B cell (primary cell): ENCODE measurements at regions not wholly inside any gene's neighbourhood (a gene's known extent, or its start where the extent isn't known, plus 50 kb on each side); places are given as distances from the start of the nearest gene placed in this dataset.

Source experiments
- ATAC-seq: fragments of 200-7000 bp; cut with Tn5 transposase; one replicate; pipeline ENCODE4 v1.10.0; 2021; ENCODE audit warnings: low read depth, mild to moderate bottlenecking, moderate number of reproducible peaks, moderate library complexity
- CTCF ChIA-PET: fragments of 350-600 bp; sonication (Branson Sonifier 250); formaldehyde crosslinking; loops from one replicate; lab custom pipeline; 2021; ENCODE audit warnings: antibody characterized with exemption, inconsistent platforms; lab: Charles Lee
- POLR2A ChIA-PET: fragments of 350-600 bp; sonication (Branson Sonifier 250); formaldehyde crosslinking; loops from one replicate; lab custom pipeline; 2021; ENCODE audit warnings: antibody characterized with exemption; lab: Charles Lee
- DNase-seq: peaks from one replicate; pipeline ENCODE4 v3.0.0; 2013
- H2AFZ ChIP-seq: 2 replicates; pipeline ENCODE4 v1.6.1; 2012; ENCODE audit warnings: mild to moderate bottlenecking, low read depth, low read length; ENCODE audit not compliant: insufficient read depth, poor library complexity, severe bottlenecking
- H3K27ac ChIP-seq, 2 donors: 1 replicate in 1 of 2; 2 replicates in 1 of 2; pipeline ENCODE4 v1.5.1; 2012 to 2013; ENCODE audit warnings: low read length in 2 of 2, mild to moderate bottlenecking in 2 of 2, moderate library complexity in 1 of 2
- H3K27me3 ChIP-seq, 4 experiments: fragments of 200-600 bp in 1 of 4; sonication (generic) in 1 of 4; replicated peaks in 1 of 4; 1 replicate in 2 of 4; 2 replicates in 2 of 4; pipeline versions ENCODE4 v1.6.1 to v1.7.0; 2013 to 2016; ENCODE audit warnings: low read length in 3 of 4, mild to moderate bottlenecking in 2 of 4, mixed read lengths in 1 of 4, moderate library complexity in 1 of 4; ENCODE audit not compliant: insufficient read depth in 4 of 4, control insufficient read depth in 3 of 4; ENCODE audit errors: control extremely low read depth in 1 of 4
- H3K36me3 ChIP-seq, 2 experiments: replicated peaks in 1 of 2; 1 replicate in 1 of 2; 2 replicates in 1 of 2; pipeline versions ENCODE4 v1.6.1 to v1.7.1; 2013; ENCODE audit warnings: low read length in 1 of 2; ENCODE audit not compliant: insufficient read depth in 2 of 2, control insufficient read depth in 1 of 2; ENCODE audit errors: control extremely low read depth in 1 of 2, extremely low read depth in 1 of 2
- H3K4me1 ChIP-seq, 2 donors: fragments of 200-600 bp in 1 of 2; sonication (generic) in 1 of 2; 1 replicate in 1 of 2; 2 replicates in 1 of 2; pipeline versions ENCODE4 v1.5.1 to v1.6.1; 2013 to 2017; ENCODE audit warnings: low read length in 2 of 2; ENCODE audit not compliant: control insufficient read depth in 2 of 2, insufficient read depth in 2 of 2
- H3K4me2 ChIP-seq: replicated peaks from 2 replicates; pipeline ENCODE3; 2012; ENCODE audit warnings: mild to moderate bottlenecking, low read depth, low read length; ENCODE audit not compliant: poor library complexity, severe bottlenecking
- H3K4me3 ChIP-seq, 5 experiments: fragments of 200-600 bp in 1 of 5; sonication (generic) in 1 of 5; 1 replicate in 3 of 5; 2 replicates in 2 of 5; pipeline versions ENCODE4 v1.5.1 to v1.7.0; 2011 to 2016; ENCODE audit warnings: low read length in 4 of 5, mild to moderate bottlenecking in 4 of 5, low read depth in 2 of 5, control low read depth in 1 of 5, moderate library complexity in 1 of 5; ENCODE audit not compliant: insufficient read depth in 1 of 5; ENCODE audit errors: control extremely low read depth in 1 of 5, extremely low read depth in 1 of 5
- H3K79me2 ChIP-seq: fragments of 200-600 bp; sonication (generic); one replicate; pipeline ENCODE4 v1.6.0; 2016; ENCODE audit warnings: low read length; ENCODE audit not compliant: control insufficient read depth, insufficient read depth
- H3K9ac ChIP-seq: fragments of 200-600 bp; sonication (generic); 2 replicates; pipeline ENCODE4 v1.6.1; 2017; ENCODE audit warnings: mild to moderate bottlenecking, low read length, moderate library complexity
- H3K9me3 ChIP-seq, 3 donors: one replicate each; pipeline versions ENCODE4 v1.6.1 to v1.7.1; 2013; ENCODE audit warnings: low read length in 2 of 3; ENCODE audit not compliant: control insufficient read depth in 2 of 3, insufficient read depth in 1 of 3; ENCODE audit errors: control extremely low read depth in 1 of 3
- H4K20me1 ChIP-seq: 2 replicates; pipeline ENCODE4 v1.6.0; 2012; ENCODE audit warnings: mild to moderate bottlenecking, low read length; ENCODE audit not compliant: insufficient read depth, control insufficient read depth, poor library complexity, severe bottlenecking
- H3K27ac Mint-ChIP-seq: one replicate; pipeline ENCODE4 v1.8.0; 2021; ENCODE audit warnings: mixed read lengths
- H3K27me3 Mint-ChIP-seq: one replicate; pipeline ENCODE4 v1.8.0; 2021; ENCODE audit warnings: mixed read lengths
- H3K4me1 Mint-ChIP-seq: one replicate; pipeline ENCODE4 v1.8.0; 2021; ENCODE audit warnings: mixed read lengths
- H3K4me3 Mint-ChIP-seq: one replicate; pipeline ENCODE4 v1.8.0; 2021; ENCODE audit warnings: mixed read lengths
- H3K9me3 Mint-ChIP-seq: one replicate; pipeline ENCODE4 v1.8.0; 2022; ENCODE audit warnings: mixed read lengths; ENCODE audit not compliant: insufficient read depth
- CTCF ChIP-seq: fragments of 200-600 bp; IDR thresholded peaks from one replicate; pipeline ENCODE4 v1.8.0; 2022; ENCODE audit warnings: antibody characterized with exemption, mild to moderate bottlenecking
- EZH2 ChIP-seq: IDR thresholded peaks from 2 replicates; pipeline ENCODE4 v1.6.1; 2012; ENCODE audit warnings: borderline replicate concordance, low read depth, mild to moderate bottlenecking, moderate library complexity, low read length; ENCODE audit not compliant: insufficient read depth, poor library complexity, severe bottlenecking
- WGBS: methylation state at CpG from one replicate; pipeline ENCODE4 v1.1.5; 2013; ENCODE audit warnings: missing lambda C conversion rate; ENCODE audit not compliant: insufficient coverage; 5-methylcytosine and 5-hydroxymethylcytosine counted together
- intact Hi-C: fragments of 100-400 bp; cut with micrococcal nuclease; formaldehyde crosslinking; loops from one replicate; pipeline ENCODE4 v1.10.0; 2022

- Histone ChIP-seq H3K27me3 (no peaks in the 10 kb centered on the region), H3K9ac (no peak overlapping the region), H3K79me2 (no peaks in the 10 kb centered on the region), H3K4me2 (no peak overlapping the region), H3K9me3 (peaks cover 0 to 4% (median 0%) of the 10 kb centered on the region in 3 donors), H2AFZ (no peak overlapping the region), H3K36me3 (no peaks in the 10 kb centered on the region), H3K4me3 (no peak overlapping the region), H3K4me1 (no peaks in the 10 kb centered on the region), H4K20me1 (no peaks in the 10 kb centered on the region), H3K27ac (no peak overlapping the region)
- Mint-ChIP-seq H3K27ac (no peak overlapping the region), H3K27me3 (no peaks in the 10 kb centered on the region), H3K4me3 (no peak overlapping the region), H3K4me1 (no peaks in the 10 kb centered on the region), H3K9me3 (peaks cover 2% of the 10 kb centered on the region)
- 95% methylated on average over 15 of the region's 16 CpGs for WGBS
- TF ChIP-seq CTCF: no peak
- TF ChIP-seq EZH2: no peak
- ATAC-seq (no peak), DNase-seq (no peak)
- intact Hi-C loops: no loop called here
- ChIA-PET CTCF (no interaction called here), POLR2A (no interaction called here)
These were observed 120.0 kb upstream of the JAG1 start for GRCh38 chr20:10793766-10794165.

- H4K20me1 ChIP-seq: no peaks in the 10 kb centered on the region
- intact Hi-C loops: no loop called here
- DNase-seq (no peak), ATAC-seq (no peak)
- H3K4me3 Mint-ChIP-seq: no peak overlapping the region
- no peak overlapping the region for H2AFZ ChIP-seq
- H3K4me2 ChIP-seq: no peak overlapping the region
- H3K27me3 Mint-ChIP-seq: no peaks in the 10 kb centered on the region
- peaks cover 2% of the 10 kb centered on the region for H3K9me3 Mint-ChIP-seq
- no peaks in the 10 kb centered on the region for H3K4me1 ChIP-seq
- WGBS: 95% methylated on average over 2 of the region's 3 CpGs
- no peak for TF ChIP-seq CTCF
- no peak for TF ChIP-seq EZH2
- H3K9me3 ChIP-seq: peaks cover 0 to 4% (median 0%) of the 10 kb centered on the region in 3 donors
- POLR2A ChIA-PET: no interaction called here
- H3K36me3 ChIP-seq: no peaks in the 10 kb centered on the region
- H3K9ac ChIP-seq: no peak overlapping the region
- CTCF ChIA-PET: no interaction called here
- H3K4me1 Mint-ChIP-seq: no peaks in the 10 kb centered on the region
- H3K4me3 ChIP-seq: no peak overlapping the region
- no peaks in the 10 kb centered on the region for H3K27me3 ChIP-seq
- no peaks in the 10 kb centered on the region for H3K79me2 ChIP-seq
- H3K27ac ChIP-seq: no peak overlapping the region
- H3K27ac Mint-ChIP-seq: no peak overlapping the region
These were observed 121.0 kb upstream of the JAG1 start for GRCh38 chr20:10794765-10795164.
